ENCODE measurements at regions not wholly inside any gene's neighbourhood (a gene's known extent, or its start where the extent isn't known, plus 50 kb on each side); places are given as distances from the start of the nearest gene placed in this dataset.
A peak's percentile ranks its signal among the peaks of the same experiment; 100 is the strongest.

DNA sequence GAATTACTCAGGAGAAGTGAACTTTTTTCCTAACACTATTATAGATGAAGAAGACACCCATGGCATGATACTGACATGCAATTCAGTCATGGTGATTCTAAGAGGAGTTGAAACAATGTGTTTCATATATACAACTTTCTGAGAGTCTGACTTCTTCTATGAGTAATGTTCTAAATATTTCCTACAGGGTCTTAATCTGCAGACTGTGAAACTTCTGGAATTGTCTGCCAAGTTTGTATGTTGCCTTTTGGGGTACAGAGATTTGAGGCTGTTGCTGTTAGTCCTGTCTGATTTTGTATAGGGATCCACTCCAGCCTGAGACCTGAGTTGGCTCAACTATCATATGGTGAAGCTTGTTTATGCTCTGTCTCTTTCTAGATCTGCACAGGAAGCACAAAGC, 160.6 kb upstream of the GATB start:
- H3K36me3 ChIP-seq (ENCODE audit: control insufficient read depth in 2 of 2, insufficient read depth in 2 of 2, low read length in 1 of 2): no peaks in the 10 kb centered on the region
- no peak overlapping the region for H3K4me3 ChIP-seq (ENCODE audit: low read length in 2 of 2)
- no peaks in the 10 kb centered on the region for H3K27me3 ChIP-seq (ENCODE audit: control insufficient read depth in 2 of 2, insufficient read depth in 1 of 2, low read length in 1 of 2)
- no peak for DNase-seq (ENCODE audit: low read depth in 6 of 9, low spot score in 9 of 9)
- no peaks in the 10 kb centered on the region for H3K4me1 ChIP-seq (ENCODE audit: control insufficient read depth in 2 of 2, insufficient read depth in 2 of 2, low read length in 2 of 2)
- H3K9me3 ChIP-seq (ENCODE audit: control insufficient read depth in 2 of 2, insufficient read depth in 1 of 2, low read length in 1 of 2): no peaks in the 10 kb centered on the region
- no peak overlapping the region for H3K27ac ChIP-seq (ENCODE audit: low read depth in 1 of 2, low read length in 1 of 2)

DNA sequence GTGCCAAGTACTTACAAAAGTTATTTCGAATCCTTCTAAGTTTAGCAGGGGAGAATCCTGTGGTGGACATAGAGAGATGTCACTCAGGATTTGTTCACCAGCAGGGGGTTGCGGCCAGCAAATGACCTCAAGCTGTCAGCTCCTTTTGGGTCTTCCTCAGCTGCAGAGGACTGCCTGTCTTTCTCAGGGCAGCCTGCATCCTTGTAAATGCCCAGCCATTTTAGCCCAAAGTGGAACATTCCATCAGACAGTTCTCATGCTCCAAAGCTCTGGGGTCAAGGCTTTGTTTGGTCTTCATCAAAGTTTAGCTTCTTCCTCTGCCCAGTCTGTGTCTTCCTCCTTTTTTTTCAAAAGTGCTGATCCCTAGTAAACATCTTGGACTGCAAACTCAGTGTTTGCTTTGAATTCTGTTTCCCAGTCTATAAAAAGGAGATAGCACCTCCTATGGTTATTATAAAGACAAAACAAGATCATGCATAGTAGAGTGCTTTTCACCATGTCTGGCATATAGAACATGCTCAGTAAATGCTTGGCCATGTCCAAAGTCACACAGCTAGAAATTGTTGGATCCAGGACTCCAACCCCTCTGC, 156.4 kb upstream of the GATB start:
- 98% methylated on average over 2 of the region's 2 CpGs for WGBS
- Histone ChIP-seq H3K9me3 (ENCODE audit: control insufficient read depth in 2 of 2, insufficient read depth in 1 of 2, low read length in 1 of 2) (no peaks in the 10 kb centered on the region), H3K4me3 (ENCODE audit: low read length in 2 of 2) (no peak overlapping the region), H3K4me1 (ENCODE audit: control insufficient read depth in 2 of 2, insufficient read depth in 2 of 2, low read length in 2 of 2) (peaks cover 9 to 13% of the 10 kb centered on the region in 2 donors), H3K36me3 (ENCODE audit: control insufficient read depth in 2 of 2, insufficient read depth in 2 of 2, low read length in 1 of 2) (no peaks in the 10 kb centered on the region), H3K27me3 (ENCODE audit: control insufficient read depth in 2 of 2, insufficient read depth in 1 of 2, low read length in 1 of 2) (no peaks in the 10 kb centered on the region), H3K27ac (ENCODE audit: low read depth in 1 of 2, low read length in 1 of 2) (no peak overlapping the region)
- DNase-seq (ENCODE audit: low read depth in 6 of 9, low spot score in 9 of 9): no peak

DNA sequence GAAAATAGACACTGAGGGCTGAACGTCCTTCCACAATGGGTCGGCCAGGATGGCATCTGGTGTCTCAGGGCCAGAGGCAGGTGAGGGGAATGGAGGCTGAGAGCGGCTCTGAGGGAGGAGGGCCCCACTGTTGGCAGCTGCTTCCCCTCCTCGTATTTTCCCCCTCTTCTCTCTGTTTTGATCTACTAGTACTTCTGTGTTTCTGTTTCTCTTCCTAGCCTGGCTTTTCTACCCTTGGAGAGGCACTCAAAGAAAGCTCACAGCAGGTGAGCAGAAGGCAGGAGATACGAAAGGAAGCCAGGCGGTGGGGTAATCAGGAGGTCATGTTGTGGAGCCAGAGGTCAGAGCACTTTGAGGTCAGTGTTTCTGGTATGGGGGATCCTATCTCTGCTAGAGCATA, 151.8 kb upstream of the GATB start:
- 24% methylated on average over 6 of the region's 6 CpGs for WGBS
- no peaks in the 10 kb centered on the region for H3K9me3 ChIP-seq (ENCODE audit: control insufficient read depth in 2 of 2, insufficient read depth in 1 of 2, low read length in 1 of 2)
- DNase-seq (ENCODE audit: low read depth in 6 of 9, low spot score in 9 of 9): peak; percentile 39 to 82 (median 52)
- peak overlapping the region; percentile 33 to 91 for H3K27ac ChIP-seq (ENCODE audit: low read depth in 1 of 2, low read length in 1 of 2)
- no peaks in the 10 kb centered on the region for H3K27me3 ChIP-seq (ENCODE audit: control insufficient read depth in 2 of 2, insufficient read depth in 1 of 2, low read length in 1 of 2)
- H3K36me3 ChIP-seq (ENCODE audit: control insufficient read depth in 2 of 2, insufficient read depth in 2 of 2, low read length in 1 of 2): no peaks in the 10 kb centered on the region
- H3K4me3 ChIP-seq (ENCODE audit: low read length in 2 of 2): peak overlapping the region in 1 of 2 donors; percentile 35
- H3K4me1 ChIP-seq (ENCODE audit: control insufficient read depth in 2 of 2, insufficient read depth in 2 of 2, low read length in 2 of 2): peaks cover 14 to 29% of the 10 kb centered on the region in 2 donors

DNA sequence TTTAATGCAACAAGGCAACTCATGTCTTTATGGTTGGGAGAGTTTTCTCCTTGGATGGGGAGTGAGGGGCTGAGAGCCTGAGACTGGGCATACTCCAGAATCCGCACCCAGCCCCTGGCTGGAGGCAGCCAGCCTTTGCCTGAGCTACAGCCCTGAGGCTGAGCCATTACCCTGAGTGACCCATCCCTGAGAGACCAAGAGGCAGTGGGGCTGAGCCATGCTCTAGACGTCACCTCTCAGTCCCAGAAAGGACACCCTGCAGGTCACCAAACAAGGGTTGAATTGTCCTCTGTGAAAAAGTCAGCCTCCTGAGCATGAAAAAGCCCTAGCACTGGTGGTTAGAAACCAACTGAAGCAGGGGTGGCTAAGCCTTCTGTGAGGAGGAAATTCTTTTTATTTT, 151.2 kb upstream of the GATB start:
- Histone ChIP-seq H3K27ac (ENCODE audit: low read depth in 1 of 2, low read length in 1 of 2) (peak overlapping the region in 1 of 2 donors; percentile 91), H3K4me1 (ENCODE audit: control insufficient read depth in 2 of 2, insufficient read depth in 2 of 2, low read length in 2 of 2) (peaks cover 14 to 29% of the 10 kb centered on the region in 2 donors), H3K27me3 (ENCODE audit: control insufficient read depth in 2 of 2, insufficient read depth in 1 of 2, low read length in 1 of 2) (no peaks in the 10 kb centered on the region), H3K9me3 (ENCODE audit: control insufficient read depth in 2 of 2, insufficient read depth in 1 of 2, low read length in 1 of 2) (no peaks in the 10 kb centered on the region), H3K4me3 (ENCODE audit: low read length in 2 of 2) (no peak overlapping the region), H3K36me3 (ENCODE audit: control insufficient read depth in 2 of 2, insufficient read depth in 2 of 2, low read length in 1 of 2) (no peaks in the 10 kb centered on the region)
- WGBS: 96% methylated on average over 2 of the region's 2 CpGs
- DNase-seq (ENCODE audit: low read depth in 6 of 9, low spot score in 9 of 9): no peak

DNA sequence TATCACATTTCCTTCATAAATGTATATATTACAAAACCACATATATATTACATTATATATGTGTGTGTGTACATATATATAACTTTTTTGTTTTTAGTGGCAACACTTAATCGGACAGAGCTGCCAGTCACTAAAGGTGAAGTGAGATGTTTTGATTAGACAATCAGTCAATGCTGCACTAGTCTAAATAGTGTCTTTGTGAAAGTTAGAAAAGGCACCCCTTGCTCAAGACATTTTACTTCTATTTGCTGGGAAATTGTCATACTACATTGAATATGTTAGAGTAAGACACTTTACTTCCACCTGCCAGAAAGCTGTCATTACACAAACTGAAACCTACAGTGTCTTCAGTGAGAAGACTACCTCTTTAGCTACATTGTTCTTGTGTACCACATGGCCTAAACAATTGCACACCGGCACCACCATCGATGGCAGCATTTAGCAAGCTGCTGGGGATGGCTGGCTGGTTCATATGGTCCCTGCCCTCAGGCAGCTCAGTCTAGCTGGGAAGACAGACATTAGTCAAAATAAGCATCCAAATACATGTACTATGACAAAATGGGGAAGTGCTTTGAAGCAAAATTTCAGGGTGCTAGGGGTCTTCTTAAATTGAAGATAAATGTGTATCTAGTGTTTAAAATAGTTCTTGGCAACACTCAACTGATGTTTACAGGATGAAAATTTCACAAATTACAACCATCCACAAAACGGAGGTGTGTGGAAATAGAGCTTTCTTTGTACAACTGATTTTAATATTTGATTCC, 148.1 kb upstream of the GATB start:
- Histone ChIP-seq H3K27me3 (ENCODE audit: control insufficient read depth in 2 of 2, insufficient read depth in 1 of 2, low read length in 1 of 2) (no peaks in the 10 kb centered on the region), H3K4me3 (ENCODE audit: low read length in 2 of 2) (no peak overlapping the region), H3K36me3 (ENCODE audit: control insufficient read depth in 2 of 2, insufficient read depth in 2 of 2, low read length in 1 of 2) (no peaks in the 10 kb centered on the region), H3K4me1 (ENCODE audit: control insufficient read depth in 2 of 2, insufficient read depth in 2 of 2, low read length in 2 of 2) (peaks cover 14 to 29% of the 10 kb centered on the region in 2 donors), H3K27ac (ENCODE audit: low read depth in 1 of 2, low read length in 1 of 2) (no peak overlapping the region), H3K9me3 (ENCODE audit: control insufficient read depth in 2 of 2, insufficient read depth in 1 of 2, low read length in 1 of 2) (peaks cover 0 to 3% of the 10 kb centered on the region in 2 donors)
- 96% methylated on average over 4 of the region's 4 CpGs for WGBS
- DNase-seq (ENCODE audit: low read depth in 6 of 9, low spot score in 9 of 9): no peak

DNA sequence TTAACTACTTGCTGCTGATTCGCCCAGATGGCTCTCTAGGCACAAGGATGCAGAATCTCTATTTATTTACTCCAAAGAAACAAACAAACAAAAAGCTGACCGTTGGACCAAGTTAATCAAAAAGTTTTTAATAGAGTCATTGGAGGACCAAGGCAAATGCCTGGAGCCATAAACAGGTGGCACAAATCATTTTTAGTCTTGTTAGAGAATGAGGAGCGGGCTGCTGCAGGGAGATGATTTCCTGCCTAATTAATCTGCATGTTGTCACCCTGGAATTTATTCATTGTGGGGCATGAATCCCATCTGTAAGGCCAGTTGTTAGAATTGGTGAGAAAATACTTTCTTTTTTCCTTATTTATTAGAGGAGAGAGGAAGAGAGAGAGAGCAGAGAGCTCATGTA, 147.4 kb upstream of the GATB start:
- no peaks in the 10 kb centered on the region for H3K27me3 ChIP-seq (ENCODE audit: control insufficient read depth in 2 of 2, insufficient read depth in 1 of 2, low read length in 1 of 2)
- no peak overlapping the region for H3K4me3 ChIP-seq (ENCODE audit: low read length in 2 of 2)
- WGBS: 81% methylated on average over 3 of the region's 3 CpGs
- no peak overlapping the region for H3K27ac ChIP-seq (ENCODE audit: low read depth in 1 of 2, low read length in 1 of 2)
- no peaks in the 10 kb centered on the region for H3K36me3 ChIP-seq (ENCODE audit: control insufficient read depth in 2 of 2, insufficient read depth in 2 of 2, low read length in 1 of 2)
- peaks cover 0 to 7% of the 10 kb centered on the region in 2 donors for H3K9me3 ChIP-seq (ENCODE audit: control insufficient read depth in 2 of 2, insufficient read depth in 1 of 2, low read length in 1 of 2)
- no peak for DNase-seq (ENCODE audit: low read depth in 6 of 9, low spot score in 9 of 9)
- H3K4me1 ChIP-seq (ENCODE audit: control insufficient read depth in 2 of 2, insufficient read depth in 2 of 2, low read length in 2 of 2): peaks cover 13 to 26% of the 10 kb centered on the region in 2 donors

DNA sequence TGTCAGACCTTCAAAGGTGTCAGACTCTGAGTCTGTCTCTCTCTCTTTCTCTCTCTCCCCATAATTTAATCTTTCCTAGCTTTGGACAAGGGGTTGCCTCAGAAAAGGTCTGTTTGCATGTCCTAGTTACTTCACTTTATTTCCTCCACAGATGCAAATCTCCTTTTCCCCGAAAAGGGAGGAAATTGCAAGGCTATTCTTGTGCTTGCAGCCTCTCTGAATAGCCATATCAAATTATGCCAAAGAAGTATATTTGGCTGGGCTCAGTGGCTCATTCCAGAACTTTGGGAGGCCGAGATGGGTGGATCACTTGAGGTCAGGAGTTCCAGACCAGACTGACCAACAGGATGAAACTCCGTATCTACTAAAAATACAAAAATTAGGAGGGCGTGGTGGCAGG, 145.6 kb upstream of the GATB start:
- WGBS: 95% methylated on average over 4 of the region's 4 CpGs
- Histone ChIP-seq H3K4me3 (ENCODE audit: low read length in 2 of 2) (no peak overlapping the region), H3K36me3 (ENCODE audit: control insufficient read depth in 2 of 2, insufficient read depth in 2 of 2, low read length in 1 of 2) (no peaks in the 10 kb centered on the region), H3K4me1 (ENCODE audit: control insufficient read depth in 2 of 2, insufficient read depth in 2 of 2, low read length in 2 of 2) (peaks cover 0 to 8% of the 10 kb centered on the region in 2 donors), H3K27ac (ENCODE audit: low read depth in 1 of 2, low read length in 1 of 2) (no peak overlapping the region), H3K27me3 (ENCODE audit: control insufficient read depth in 2 of 2, insufficient read depth in 1 of 2, low read length in 1 of 2) (no peaks in the 10 kb centered on the region), H3K9me3 (ENCODE audit: control insufficient read depth in 2 of 2, insufficient read depth in 1 of 2, low read length in 1 of 2) (peaks cover 0 to 12% of the 10 kb centered on the region in 2 donors)
- DNase-seq (ENCODE audit: low read depth in 6 of 9, low spot score in 9 of 9): no peak

DNA sequence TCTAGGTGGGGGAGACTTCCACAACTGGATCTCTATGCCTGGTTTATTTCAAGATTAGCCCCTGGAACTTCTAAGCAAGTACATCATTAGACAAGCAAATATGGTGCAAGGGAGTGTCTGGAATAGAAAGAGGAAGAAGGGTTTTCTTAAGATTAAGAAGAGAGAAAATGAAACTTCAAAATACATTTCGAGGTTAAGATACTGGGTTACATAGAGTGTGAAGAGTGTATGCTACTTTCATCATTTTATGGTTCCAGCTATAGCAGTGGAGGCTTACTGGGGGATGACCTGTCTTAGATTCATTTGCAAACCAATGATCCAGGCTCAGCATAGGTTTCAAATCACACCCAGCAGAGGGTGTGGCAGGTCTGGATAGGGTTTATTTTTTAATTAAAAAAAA, 144.4 kb upstream of the GATB start:
- Histone ChIP-seq H3K4me3 (ENCODE audit: low read length in 2 of 2) (no peak overlapping the region), H3K36me3 (ENCODE audit: control insufficient read depth in 2 of 2, insufficient read depth in 2 of 2, low read length in 1 of 2) (no peaks in the 10 kb centered on the region), H3K27me3 (ENCODE audit: control insufficient read depth in 2 of 2, insufficient read depth in 1 of 2, low read length in 1 of 2) (no peaks in the 10 kb centered on the region), H3K9me3 (ENCODE audit: control insufficient read depth in 2 of 2, insufficient read depth in 1 of 2, low read length in 1 of 2) (peaks cover 0 to 16% of the 10 kb centered on the region in 2 donors), H3K27ac (ENCODE audit: low read depth in 1 of 2, low read length in 1 of 2) (no peak overlapping the region), H3K4me1 (ENCODE audit: control insufficient read depth in 2 of 2, insufficient read depth in 2 of 2, low read length in 2 of 2) (peaks cover 0 to 3% of the 10 kb centered on the region in 2 donors)
- DNase-seq (ENCODE audit: low read depth in 6 of 9, low spot score in 9 of 9): no peak
- 66% methylated on average over 1 of the region's 1 CpG for WGBS

DNA sequence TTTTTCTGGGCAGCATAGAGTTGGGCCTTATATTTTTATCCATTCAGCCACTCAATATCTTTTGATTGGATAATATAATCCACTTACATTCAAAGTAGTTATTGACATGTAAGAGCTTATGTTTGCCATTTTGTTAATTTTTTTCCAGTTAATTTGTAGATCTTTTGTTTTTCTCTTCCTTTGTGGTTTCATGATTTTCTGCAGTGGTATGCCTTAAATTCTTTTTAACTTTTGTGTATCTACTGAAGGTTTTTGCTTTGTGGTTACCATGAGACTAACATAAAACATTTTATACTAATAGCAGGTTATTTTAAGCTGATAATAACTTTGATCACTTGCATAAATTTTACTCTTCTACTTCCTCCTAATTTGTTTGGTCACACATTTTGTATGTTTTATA, 140.8 kb upstream of the GATB start:
- Histone ChIP-seq H3K9me3 (ENCODE audit: control insufficient read depth in 2 of 2, insufficient read depth in 1 of 2, low read length in 1 of 2) (peaks cover 0 to 17% of the 10 kb centered on the region in 2 donors), H3K36me3 (ENCODE audit: control insufficient read depth in 2 of 2, insufficient read depth in 2 of 2, low read length in 1 of 2) (no peaks in the 10 kb centered on the region), H3K4me1 (ENCODE audit: control insufficient read depth in 2 of 2, insufficient read depth in 2 of 2, low read length in 2 of 2) (no peaks in the 10 kb centered on the region)

More for the DNA sequence above, 140.8 kb upstream of the GATB start:
- DNase-seq (ENCODE audit: low read depth in 6 of 9, low spot score in 9 of 9): no peak
- Histone ChIP-seq H3K27me3 (ENCODE audit: control insufficient read depth in 2 of 2, insufficient read depth in 1 of 2, low read length in 1 of 2) (no peaks in the 10 kb centered on the region), H3K4me3 (ENCODE audit: low read length in 2 of 2) (no peak overlapping the region), H3K27ac (ENCODE audit: low read depth in 1 of 2, low read length in 1 of 2) (no peak overlapping the region)

Data from thymus (tissue), 11 donors.